ENCODE measurements at regions not wholly inside any gene's neighbourhood (a gene's known extent, or its start where the extent isn't known, plus 50 kb on each side); places are given as distances from the start of the nearest gene placed in this dataset.
"Not testable (repeated sequence)": the region's sequence is repeated elsewhere in the genome, so short reads cannot be mapped to it uniquely, and the experiment has no call there.

DNA sequence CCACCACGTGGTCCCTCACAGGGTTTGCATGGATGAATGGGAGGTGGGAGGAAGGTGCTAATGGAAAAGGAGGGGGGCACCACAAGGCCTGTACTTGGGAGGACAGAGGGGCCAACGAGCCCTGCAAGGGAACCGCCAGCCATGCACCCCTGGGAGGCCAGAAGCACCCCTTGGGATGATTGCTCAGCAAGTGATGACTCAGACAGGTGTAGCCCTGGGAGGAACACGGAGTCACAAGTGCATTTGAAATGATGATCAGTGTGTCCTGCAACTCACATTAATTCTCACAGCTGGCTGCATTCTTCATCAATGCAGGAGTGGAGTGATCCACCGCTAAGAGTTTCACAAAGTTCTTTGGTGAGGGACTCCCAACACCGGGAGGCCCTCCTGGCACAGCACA lies 82.8 kb upstream of the ZNF254 start:
- Histone ChIP-seq H3K9me3 (ENCODE audit: control insufficient read depth, low read length) (peaks cover 34% of the 10 kb centered on the region), H3K4me3 (ENCODE audit: extremely low read depth, insufficient read depth, low read length, poor library complexity, severe bottlenecking) (no peak overlapping the region), H3K4me1 (ENCODE audit: control insufficient read depth, insufficient read depth, low read length, poor library complexity, severe bottlenecking) (no peaks in the 10 kb centered on the region), H3K27ac (ENCODE audit: low read depth, low read length, severe bottlenecking) (no peak overlapping the region), H3K36me3 (ENCODE audit: control insufficient read depth, insufficient read depth, low read length) (no peaks in the 10 kb centered on the region)
- WGBS, 2 experiments (ENCODE audit: insufficient coverage in 2 of 2): 64 to 73% methylated on average over 5 of the region's 6 CpGs

DNA sequence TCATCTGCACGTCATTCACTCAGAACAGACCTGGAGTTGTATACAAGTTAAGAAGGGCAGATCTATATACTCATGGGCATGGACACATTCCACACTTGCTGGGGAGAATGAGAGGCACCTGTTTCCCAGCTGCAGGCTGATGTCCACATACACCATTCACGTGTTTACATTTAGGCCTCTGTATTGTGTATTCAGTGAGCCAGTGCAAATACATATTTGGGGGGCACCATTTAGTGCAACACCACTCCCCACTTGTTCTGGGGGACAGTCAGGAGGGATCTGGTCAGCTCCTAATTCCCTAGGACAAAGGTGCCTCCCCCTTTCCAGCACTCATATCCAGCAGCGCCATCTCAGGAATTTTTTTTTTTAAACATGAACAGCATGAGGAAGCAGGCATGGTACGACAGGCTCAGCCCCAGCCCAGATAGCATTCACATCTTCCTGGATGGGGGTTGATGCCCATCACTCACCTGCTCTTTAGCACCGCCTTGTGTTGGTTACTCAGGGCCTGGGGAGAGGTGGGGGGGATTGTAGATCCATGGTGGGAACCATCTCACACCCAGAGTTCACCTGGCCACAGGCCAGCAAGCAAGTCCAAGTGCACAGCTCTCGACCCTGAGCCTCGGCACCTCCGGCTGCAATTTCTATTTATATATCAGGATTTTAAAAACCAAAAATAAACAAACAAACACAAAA lies 56.9 kb upstream of the ZNF254 start:
- Histone ChIP-seq H3K36me3 (ENCODE audit: control insufficient read depth, insufficient read depth, low read length) (peaks cover 6% of the 10 kb centered on the region), H3K4me3 (ENCODE audit: extremely low read depth, insufficient read depth, low read length, poor library complexity, severe bottlenecking) (no peak overlapping the region), H3K27ac (ENCODE audit: low read depth, low read length, severe bottlenecking) (no peak overlapping the region), H3K9me3 (ENCODE audit: control insufficient read depth, low read length) (no peaks in the 10 kb centered on the region), H3K4me1 (ENCODE audit: control insufficient read depth, insufficient read depth, low read length, poor library complexity, severe bottlenecking) (no peaks in the 10 kb centered on the region)
- 87 to 90% methylated on average over 3 to 6 of the region's 8 CpGs for WGBS, 2 experiments (ENCODE audit: insufficient coverage in 2 of 2)

DNA sequence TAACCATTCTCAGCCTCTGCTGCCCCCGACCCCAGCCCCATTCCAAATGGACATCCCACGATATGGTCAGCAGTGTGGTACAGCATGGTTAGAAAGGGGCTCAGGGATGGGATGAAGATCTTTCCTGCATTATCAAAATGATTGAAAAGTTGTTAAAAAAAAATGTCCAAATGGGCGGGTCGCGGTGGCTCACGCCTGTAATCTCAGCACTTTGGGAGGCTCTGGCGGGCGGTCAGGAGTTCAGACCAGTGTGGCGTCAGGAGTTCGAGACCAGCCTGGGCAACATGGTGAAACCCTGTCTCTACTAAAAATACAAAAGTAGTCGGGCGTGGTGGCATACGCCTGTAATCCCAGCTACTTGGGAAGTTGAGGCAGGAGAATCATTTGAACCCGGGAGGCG lies 54.3 kb upstream of the ZNF254 start:
- Histone ChIP-seq H3K4me3 (ENCODE audit: extremely low read depth, insufficient read depth, low read length, poor library complexity, severe bottlenecking) (no peak overlapping the region), H3K4me1 (ENCODE audit: control insufficient read depth, insufficient read depth, low read length, poor library complexity, severe bottlenecking) (no peaks in the 10 kb centered on the region), H3K27ac (ENCODE audit: low read depth, low read length, severe bottlenecking) (no peak overlapping the region)

DNA sequence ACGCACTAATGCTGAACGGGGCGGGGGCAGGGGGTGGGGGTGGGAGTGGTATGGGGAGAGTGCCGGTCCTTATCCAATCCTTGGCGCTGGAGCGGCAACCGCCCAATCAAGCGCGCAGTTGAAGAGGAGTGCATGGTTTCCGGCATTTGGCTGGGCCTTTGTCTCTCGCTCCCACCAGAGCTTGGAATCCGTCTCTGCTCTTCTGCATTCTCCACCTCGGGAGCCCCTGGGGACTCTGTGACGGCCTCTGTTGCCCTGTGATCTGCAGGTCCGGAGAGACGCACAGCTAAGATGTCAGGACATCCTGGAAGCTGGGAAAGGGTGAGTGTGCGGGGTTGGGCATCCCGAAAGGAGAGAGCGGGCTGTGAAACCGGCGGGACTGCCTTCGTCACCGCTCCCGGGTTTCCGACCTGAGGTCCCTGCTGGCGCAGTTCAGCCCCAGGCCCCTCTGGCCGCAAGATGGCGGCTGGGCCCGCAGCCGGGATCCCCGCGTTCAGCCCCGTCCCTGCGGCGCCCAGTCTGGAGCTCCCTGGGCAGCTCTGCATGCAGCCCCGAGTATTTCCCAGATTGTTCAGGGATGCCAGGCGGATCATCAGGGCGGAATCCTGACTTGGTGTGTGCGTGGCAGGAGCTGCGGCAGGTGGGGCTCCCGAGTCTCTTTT lies 53.6 kb upstream of the ZNF254 start:
- H3K9me3 ChIP-seq (ENCODE audit: control insufficient read depth, low read length): no peaks in the 10 kb centered on the region
- H3K4me3 ChIP-seq (ENCODE audit: extremely low read depth, insufficient read depth, low read length, poor library complexity, severe bottlenecking): peak overlapping the region; percentile 79
- peaks cover 37% of the 10 kb centered on the region for H3K36me3 ChIP-seq (ENCODE audit: control insufficient read depth, insufficient read depth, low read length)
- 0 to 1% methylated on average over 29 to 37 of the region's 41 CpGs for WGBS, 2 experiments (ENCODE audit: insufficient coverage in 2 of 2)
- no peaks in the 10 kb centered on the region for H3K4me1 ChIP-seq (ENCODE audit: control insufficient read depth, insufficient read depth, low read length, poor library complexity, severe bottlenecking)
- peak overlapping the region; percentile 99 for H3K27ac ChIP-seq (ENCODE audit: low read depth, low read length, severe bottlenecking)

More for the DNA sequence above, 54.3 kb upstream of the ZNF254 start:
- Histone ChIP-seq H3K36me3 (ENCODE audit: control insufficient read depth, insufficient read depth, low read length) (peaks cover 30% of the 10 kb centered on the region), H3K9me3 (ENCODE audit: control insufficient read depth, low read length) (no peaks in the 10 kb centered on the region)
- WGBS, 2 experiments (ENCODE audit: insufficient coverage in 2 of 2): 87 to 89% methylated on average over 9 to 15 of the region's 15 CpGs

DNA sequence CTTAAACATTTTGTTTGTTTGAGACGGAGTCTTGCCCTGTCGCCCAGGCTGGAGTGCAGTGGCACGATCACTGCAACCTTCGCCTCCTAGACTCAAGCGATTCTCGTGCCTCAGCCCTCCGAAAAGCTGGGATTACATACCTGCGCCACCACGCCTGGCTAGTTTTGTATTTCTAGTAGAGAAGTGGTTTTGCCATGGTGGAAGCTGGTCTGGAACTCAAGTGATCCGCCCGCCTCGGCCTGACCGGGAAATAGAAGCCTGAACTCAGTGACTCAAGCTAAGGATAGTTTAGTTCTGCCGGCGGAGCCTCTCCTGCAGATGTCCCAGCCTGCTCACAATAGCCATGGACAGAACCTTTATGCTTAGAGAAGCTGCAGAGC lies 53.0 kb upstream of the ZNF254 start:
- Histone ChIP-seq H3K4me1 (ENCODE audit: control insufficient read depth, insufficient read depth, low read length, poor library complexity, severe bottlenecking) (no peaks in the 10 kb centered on the region), H3K4me3 (ENCODE audit: extremely low read depth, insufficient read depth, low read length, poor library complexity, severe bottlenecking) (peak overlapping the region; percentile 79), H3K27ac (ENCODE audit: low read depth, low read length, severe bottlenecking) (peak overlapping the region; percentile 99), H3K36me3 (ENCODE audit: control insufficient read depth, insufficient read depth, low read length) (peaks cover 43% of the 10 kb centered on the region), H3K9me3 (ENCODE audit: control insufficient read depth, low read length) (no peaks in the 10 kb centered on the region)
- 0 to 2% methylated on average over 7 to 13 of the region's 15 CpGs for WGBS, 2 experiments (ENCODE audit: insufficient coverage in 2 of 2)

DNA sequence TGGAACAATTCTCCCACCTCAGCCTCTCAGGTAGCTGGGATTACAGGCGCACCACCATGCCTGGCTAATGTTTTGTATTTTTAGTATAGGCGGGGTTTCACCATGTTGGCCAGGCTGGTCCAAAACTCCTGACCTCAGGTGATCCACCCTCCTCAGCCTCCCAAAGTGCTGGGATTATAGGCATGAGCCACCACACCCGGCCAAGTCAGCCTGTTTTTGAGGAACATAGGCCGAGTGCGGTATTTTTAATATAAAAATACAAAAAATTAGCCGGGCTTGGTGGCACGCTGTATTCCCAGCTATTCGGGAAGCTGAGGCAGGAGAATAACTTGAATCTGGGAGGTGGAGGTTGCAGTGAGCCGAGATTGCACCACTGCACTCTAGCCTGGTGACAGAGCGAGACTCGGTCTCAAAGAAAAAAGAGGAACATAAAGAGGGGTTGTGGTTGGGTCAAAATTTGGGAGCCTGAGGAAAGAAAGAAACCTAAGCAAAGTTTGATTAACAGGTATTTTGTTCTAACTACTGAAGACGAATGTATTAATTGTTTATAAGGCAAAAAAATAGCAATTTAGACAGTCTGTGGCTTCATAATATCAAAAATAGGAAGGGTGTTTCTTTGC lies 51.6 kb upstream of the ZNF254 start:
- Histone ChIP-seq H3K4me3 (ENCODE audit: extremely low read depth, insufficient read depth, low read length, poor library complexity, severe bottlenecking) (peak overlapping the region; percentile 79), H3K36me3 (ENCODE audit: control insufficient read depth, insufficient read depth, low read length) (peaks cover 57% of the 10 kb centered on the region)
- H3K4me1 ChIP-seq (ENCODE audit: control insufficient read depth, insufficient read depth, low read length, poor library complexity, severe bottlenecking); H3K27ac ChIP-seq (ENCODE audit: low read depth, low read length, severe bottlenecking); H3K9me3 ChIP-seq (ENCODE audit: control insufficient read depth, low read length): not testable (repeated sequence)
- 85 to 93% methylated on average over 7 to 8 of the region's 12 CpGs for WGBS, 2 experiments (ENCODE audit: insufficient coverage in 2 of 2)

All from mesodermal cell (in vitro differentiated cells).